ENCODE measurements at regions not wholly inside any gene's neighbourhood (a gene's known extent, or its start where the extent isn't known, plus 50 kb on each side); places are given as distances from the start of the nearest gene placed in this dataset.

GRCh38 chr6:95795927-95796326 is 218.6 kb downstream of the MANEA start:
- Histone ChIP-seq H3K4me1 (ENCODE audit: insufficient read depth, low read length) (no peaks in the 10 kb centered on the region), H3K9me3 (ENCODE audit: control insufficient read depth, insufficient read depth, low read length) (no peaks in the 10 kb centered on the region)

DNA sequence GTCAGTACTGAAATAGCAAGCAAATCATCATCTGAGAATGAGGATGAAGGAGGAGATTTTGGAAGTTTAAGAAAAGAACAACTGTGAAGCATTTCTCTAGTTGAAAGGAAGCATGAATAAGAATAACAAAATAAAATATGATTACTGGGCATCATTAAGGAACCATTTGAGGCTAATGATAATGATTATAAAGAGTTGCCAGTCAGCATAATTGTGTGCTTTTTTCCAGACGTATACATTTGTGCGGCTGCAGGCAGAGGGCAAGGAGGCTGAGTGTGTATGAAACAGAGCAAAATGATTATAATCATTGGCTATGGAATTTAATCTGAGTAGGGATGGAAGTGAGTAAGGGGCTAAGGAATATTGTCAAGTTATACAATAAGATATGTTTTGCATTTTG is 218.7 kb upstream of the FUT9 start:
- peaks cover 1% of the 10 kb centered on the region; the same call in 1 of the 2 replicates for H3K4me1 ChIP-seq (ENCODE audit: insufficient read depth, low read length)
- H3K9me3 ChIP-seq (ENCODE audit: control insufficient read depth, insufficient read depth, low read length): no peaks in the 10 kb centered on the region
- no peaks in the 10 kb centered on the region for H3K36me3 ChIP-seq (ENCODE audit: insufficient read depth, low read length)
- H3K9ac ChIP-seq (ENCODE audit: low read depth, low read length): no peak overlapping the region

More at GRCh38 chr6:95795927-95796326, 218.6 kb downstream of the MANEA start:
- no peaks in the 10 kb centered on the region for H3K36me3 ChIP-seq (ENCODE audit: insufficient read depth, low read length)
- no peak overlapping the region for H3K9ac ChIP-seq (ENCODE audit: low read depth, low read length)

- Histone ChIP-seq H3K9ac (ENCODE audit: low read depth, low read length) (no peak overlapping the region), H3K9me3 (ENCODE audit: control insufficient read depth, insufficient read depth, low read length) (no peaks in the 10 kb centered on the region), H3K36me3 (ENCODE audit: insufficient read depth, low read length) (no peaks in the 10 kb centered on the region), H3K4me1 (ENCODE audit: insufficient read depth, low read length) (peaks cover 14% of the 10 kb centered on the region; the same call in 1 of the 2 replicates)
These were observed 212.8 kb upstream of the FUT9 start for GRCh38 chr6:95802978-95803377.

GRCh38 chr6:95803889-95804288 is 211.9 kb upstream of the FUT9 start:
- Histone ChIP-seq H3K4me1 (ENCODE audit: insufficient read depth, low read length) (peaks cover 14% of the 10 kb centered on the region; the same call in 1 of the 2 replicates), H3K9me3 (ENCODE audit: control insufficient read depth, insufficient read depth, low read length) (no peaks in the 10 kb centered on the region), H3K36me3 (ENCODE audit: insufficient read depth, low read length) (no peaks in the 10 kb centered on the region), H3K9ac (ENCODE audit: low read depth, low read length) (no peak overlapping the region)

DNA sequence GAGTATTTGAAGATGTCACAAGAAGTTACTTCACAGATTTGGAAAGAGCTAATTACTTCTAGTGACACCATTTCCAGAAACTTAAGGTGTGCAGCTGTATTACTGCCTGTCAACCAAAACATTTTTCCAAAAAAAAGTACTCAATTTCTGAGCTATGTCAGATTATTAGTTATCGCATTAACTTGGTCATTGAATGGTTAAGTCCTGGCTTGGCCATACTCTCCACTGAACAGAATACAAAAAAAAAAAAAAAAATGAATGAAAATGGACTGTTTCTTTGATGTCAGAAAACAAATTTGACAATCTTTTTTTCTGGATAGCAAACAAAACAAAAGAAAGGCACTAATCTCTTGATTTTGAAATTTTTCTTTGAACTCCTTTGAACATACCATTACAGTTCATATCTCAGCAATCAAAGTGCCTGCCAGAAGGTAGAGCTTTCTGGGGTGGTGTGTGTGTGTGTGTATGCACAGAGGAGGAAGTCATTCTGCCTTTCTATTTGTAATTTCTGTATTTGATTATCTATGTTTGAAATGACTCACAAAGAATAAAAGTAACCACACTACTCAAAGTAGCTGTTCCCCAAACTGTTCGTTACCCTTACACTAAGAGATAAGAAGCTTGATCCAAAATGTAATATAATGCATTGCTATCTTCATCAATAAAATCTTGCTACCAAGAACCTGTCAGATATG is 210.8 kb upstream of the FUT9 start:
- H3K9me3 ChIP-seq (ENCODE audit: control insufficient read depth, insufficient read depth, low read length): no peaks in the 10 kb centered on the region
- H3K36me3 ChIP-seq (ENCODE audit: insufficient read depth, low read length): no peaks in the 10 kb centered on the region
- H3K4me1 ChIP-seq (ENCODE audit: insufficient read depth, low read length): peaks cover 14% of the 10 kb centered on the region; the same call in 1 of the 2 replicates
- no peak overlapping the region for H3K9ac ChIP-seq (ENCODE audit: low read depth, low read length)

DNA sequence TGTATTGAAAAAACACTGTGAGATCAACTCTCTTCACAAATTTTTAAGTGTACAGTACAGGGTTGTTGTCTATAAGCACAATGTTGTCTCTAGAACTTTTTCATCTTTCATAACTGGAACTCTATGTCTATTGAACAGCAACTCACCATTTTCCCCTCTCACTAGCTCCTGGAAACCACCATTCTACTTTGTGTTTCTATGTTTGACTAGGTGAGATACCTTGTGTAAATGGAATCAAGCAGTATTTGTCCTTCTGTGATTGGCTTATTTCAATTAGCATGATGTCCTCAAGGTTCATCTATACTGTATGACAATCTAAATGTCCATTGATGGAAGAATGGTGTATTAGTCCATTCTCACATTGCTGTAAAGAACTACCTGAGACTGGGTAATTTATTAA is 210.1 kb upstream of the FUT9 start:
- Histone ChIP-seq H3K9me3 (ENCODE audit: control insufficient read depth, insufficient read depth, low read length) (no peaks in the 10 kb centered on the region), H3K4me1 (ENCODE audit: insufficient read depth, low read length) (peaks cover 14% of the 10 kb centered on the region; the same call in 1 of the 2 replicates), H3K9ac (ENCODE audit: low read depth, low read length) (no peak overlapping the region), H3K36me3 (ENCODE audit: insufficient read depth, low read length) (no peaks in the 10 kb centered on the region)

DNA sequence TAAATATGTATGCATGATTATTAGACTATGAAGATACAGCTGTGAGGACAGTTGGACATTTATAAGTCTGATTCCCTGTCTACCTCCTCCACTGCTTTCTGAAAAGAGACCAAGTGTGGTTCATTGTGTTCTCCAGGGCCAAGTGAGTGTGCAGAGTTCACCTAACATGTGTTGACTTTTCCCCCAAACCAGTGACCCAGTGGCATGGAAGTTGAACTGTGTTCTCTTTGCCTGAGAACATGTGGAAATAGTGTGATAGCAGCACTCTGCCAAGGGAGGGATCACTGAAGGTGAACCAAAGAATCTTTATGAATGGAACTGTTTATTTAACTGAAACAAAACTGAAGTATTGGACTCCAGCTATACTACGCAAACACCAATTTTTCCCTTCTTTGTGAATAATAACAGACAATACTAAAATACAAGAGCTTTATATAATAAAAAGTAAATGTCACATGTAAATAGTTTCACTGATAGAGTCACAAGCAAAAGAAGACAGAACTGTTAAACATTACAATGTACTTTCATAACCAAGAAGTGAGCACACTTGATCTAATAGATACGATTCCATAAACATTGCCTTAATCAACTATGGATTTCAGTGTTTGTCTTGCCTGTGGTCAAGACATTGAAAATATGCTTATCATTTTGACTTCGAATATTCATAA is 200.3 kb upstream of the FUT9 start:
- Histone ChIP-seq H3K9ac (ENCODE audit: low read depth, low read length) (no peak overlapping the region), H3K36me3 (ENCODE audit: insufficient read depth, low read length) (no peaks in the 10 kb centered on the region), H3K9me3 (ENCODE audit: control insufficient read depth, insufficient read depth, low read length) (no peaks in the 10 kb centered on the region), H3K4me1 (ENCODE audit: insufficient read depth, low read length) (no peaks in the 10 kb centered on the region)

DNA sequence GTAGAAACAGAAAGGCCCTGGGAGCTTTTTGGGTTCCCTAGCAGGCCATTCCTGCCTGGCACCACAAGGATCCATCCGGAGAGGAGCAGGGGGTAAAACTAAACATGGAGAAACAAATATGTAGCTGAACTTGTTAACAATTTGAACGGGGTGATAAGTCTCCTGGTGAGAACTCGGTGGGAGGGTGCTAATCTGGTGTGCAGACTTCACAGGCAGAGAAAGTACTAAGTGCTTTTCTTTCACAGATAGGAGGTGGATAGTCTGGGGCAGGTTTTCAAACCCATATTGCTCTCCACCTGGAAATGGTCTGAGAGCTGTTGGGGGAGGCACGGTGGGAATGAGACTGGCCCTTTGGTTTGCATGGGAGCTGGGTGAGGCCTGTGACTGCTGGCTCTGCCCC is 196.3 kb upstream of the FUT9 start:
- Histone ChIP-seq H3K9me3 (ENCODE audit: control insufficient read depth, insufficient read depth, low read length) (no peaks in the 10 kb centered on the region), H3K4me1 (ENCODE audit: insufficient read depth, low read length) (no peaks in the 10 kb centered on the region), H3K9ac (ENCODE audit: low read depth, low read length) (no peak overlapping the region), H3K36me3 (ENCODE audit: insufficient read depth, low read length) (no peaks in the 10 kb centered on the region)

DNA sequence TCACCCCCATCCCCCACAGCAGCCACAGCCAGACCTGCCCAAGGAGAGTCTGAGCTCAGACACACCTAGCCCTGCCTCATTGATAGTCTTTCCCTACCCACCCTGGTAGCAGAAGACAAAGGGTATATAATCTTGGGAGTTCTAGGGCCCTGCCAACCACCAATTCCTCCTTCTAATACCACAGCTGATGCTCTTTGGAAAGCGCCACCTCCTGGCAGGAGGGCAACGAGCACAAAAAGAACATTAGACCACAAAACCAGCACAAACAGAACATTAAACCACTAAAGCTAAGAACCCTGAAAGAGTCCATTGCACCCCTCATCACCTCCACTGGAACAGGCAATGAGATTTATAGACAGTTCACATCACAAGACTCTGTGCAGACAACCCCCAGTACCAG is 195.8 kb upstream of the FUT9 start:
- Histone ChIP-seq H3K9ac (ENCODE audit: low read depth, low read length) (no peak overlapping the region), H3K36me3 (ENCODE audit: insufficient read depth, low read length) (no peaks in the 10 kb centered on the region), H3K9me3 (ENCODE audit: control insufficient read depth, insufficient read depth, low read length) (no peaks in the 10 kb centered on the region), H3K4me1 (ENCODE audit: insufficient read depth, low read length) (no peaks in the 10 kb centered on the region)

DNA sequence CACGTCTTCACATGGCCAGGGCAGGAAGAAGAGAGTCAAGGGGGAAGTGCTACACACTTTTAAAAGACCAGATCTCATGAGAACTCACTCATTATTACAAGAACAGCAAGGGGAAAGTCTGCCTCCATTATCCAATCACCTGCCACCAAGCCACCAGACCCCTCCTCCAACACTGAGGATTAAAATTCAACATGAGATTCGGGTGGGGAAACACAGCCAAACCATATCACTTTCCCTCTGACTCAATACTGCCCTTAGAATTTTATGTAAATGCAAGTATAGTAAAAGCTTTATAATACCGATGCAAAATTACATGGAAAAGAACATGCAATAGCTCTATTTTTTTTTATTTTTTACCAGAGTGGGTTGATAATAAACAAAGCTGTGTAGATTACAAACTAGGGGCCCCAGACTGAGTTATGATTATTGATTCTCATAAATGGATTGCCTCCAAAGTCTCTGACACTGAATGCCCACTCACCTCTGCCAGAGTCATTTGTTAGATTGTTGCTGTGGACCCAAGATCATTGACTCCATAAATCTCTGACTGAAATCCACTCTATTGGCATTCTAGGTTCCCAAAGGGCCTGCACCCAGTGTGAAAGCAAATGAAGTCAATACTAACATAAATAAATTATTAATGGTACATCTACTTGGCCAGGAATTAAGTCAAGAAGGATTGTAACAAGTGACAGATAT is 184.8 kb upstream of the FUT9 start:
- H3K36me3 ChIP-seq (ENCODE audit: insufficient read depth, low read length): no peaks in the 10 kb centered on the region
- H3K9ac ChIP-seq (ENCODE audit: low read depth, low read length): no peak overlapping the region
- H3K9me3 ChIP-seq (ENCODE audit: control insufficient read depth, insufficient read depth, low read length): no peaks in the 10 kb centered on the region
- H3K4me1 ChIP-seq (ENCODE audit: insufficient read depth, low read length): no peaks in the 10 kb centered on the region

DNA sequence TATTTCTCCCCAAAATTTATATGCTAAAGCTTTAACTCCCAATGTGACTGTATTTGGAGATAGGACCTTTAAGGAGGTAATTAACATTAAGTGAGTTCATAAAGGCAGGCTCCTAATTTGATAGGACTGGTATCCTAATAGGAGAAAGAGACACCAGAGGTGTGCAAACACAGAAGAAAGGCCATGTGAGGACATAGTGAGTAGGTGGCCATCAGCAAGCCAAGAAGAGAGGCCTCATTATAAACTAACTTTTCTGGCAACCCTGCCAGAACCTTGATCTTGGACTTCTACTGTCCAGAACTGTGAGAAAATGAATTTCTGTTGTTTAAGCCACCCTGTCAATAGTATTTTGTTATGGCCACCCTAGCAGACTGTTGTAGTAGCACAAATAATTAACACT is 177.9 kb upstream of the FUT9 start:
- H3K4me1 ChIP-seq (ENCODE audit: insufficient read depth, low read length): no peaks in the 10 kb centered on the region
- no peaks in the 10 kb centered on the region for H3K9me3 ChIP-seq (ENCODE audit: control insufficient read depth, insufficient read depth, low read length)
- H3K36me3 ChIP-seq (ENCODE audit: insufficient read depth, low read length): no peaks in the 10 kb centered on the region
- no peak overlapping the region for H3K9ac ChIP-seq (ENCODE audit: low read depth, low read length)

GRCh38 chr6:95841560-95841959 is 174.2 kb upstream of the FUT9 start:
- H3K9me3 ChIP-seq (ENCODE audit: control insufficient read depth, insufficient read depth, low read length): no peaks in the 10 kb centered on the region
- H3K36me3 ChIP-seq (ENCODE audit: insufficient read depth, low read length): no peaks in the 10 kb centered on the region
- no peak overlapping the region for H3K9ac ChIP-seq (ENCODE audit: low read depth, low read length)
- no peaks in the 10 kb centered on the region for H3K4me1 ChIP-seq (ENCODE audit: insufficient read depth, low read length)

DNA sequence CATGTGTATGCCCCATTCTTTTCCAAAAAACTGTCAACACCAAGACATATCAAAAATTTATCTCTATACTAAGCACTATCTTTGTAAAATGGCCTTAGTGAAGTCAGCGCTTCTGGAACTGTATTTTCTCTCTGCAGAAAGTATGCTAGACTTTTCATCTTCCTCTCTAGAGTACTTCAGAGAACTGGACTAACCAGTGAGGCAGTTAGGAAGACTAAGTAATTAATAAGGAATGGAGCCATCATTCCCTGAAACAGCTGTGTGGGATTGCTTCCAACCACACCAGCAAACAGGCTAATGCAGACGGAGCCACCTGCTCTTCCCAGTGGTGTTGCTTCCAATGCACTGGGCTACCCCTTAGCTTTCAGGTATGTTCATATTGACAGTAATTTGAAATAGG is 169.1 kb upstream of the FUT9 start:
- Histone ChIP-seq H3K36me3 (ENCODE audit: insufficient read depth, low read length) (no peaks in the 10 kb centered on the region), H3K9me3 (ENCODE audit: control insufficient read depth, insufficient read depth, low read length) (no peaks in the 10 kb centered on the region), H3K9ac (ENCODE audit: low read depth, low read length) (no peak overlapping the region), H3K4me1 (ENCODE audit: insufficient read depth, low read length) (no peaks in the 10 kb centered on the region)

DNA sequence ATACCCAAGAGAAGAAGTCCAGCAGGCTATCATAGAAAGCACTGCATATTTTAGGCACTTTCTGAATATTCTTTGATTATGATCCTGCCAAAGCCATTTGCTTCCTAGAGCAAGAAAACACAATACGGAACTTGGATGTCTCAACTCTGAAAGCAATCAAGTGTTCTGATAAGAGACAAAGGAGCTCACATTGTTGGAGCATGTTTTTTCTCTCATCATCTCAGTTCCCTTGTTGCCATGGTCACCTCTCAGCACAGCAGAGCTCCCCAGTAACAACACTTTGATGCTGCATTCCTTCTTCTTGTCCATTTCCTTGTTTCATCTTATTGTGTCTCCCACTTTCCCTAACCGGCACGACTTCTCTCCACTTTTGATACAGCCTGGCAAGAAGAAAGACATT is 168.7 kb upstream of the FUT9 start:
- no peaks in the 10 kb centered on the region for H3K9me3 ChIP-seq (ENCODE audit: control insufficient read depth, insufficient read depth, low read length)
- H3K4me1 ChIP-seq (ENCODE audit: insufficient read depth, low read length): no peaks in the 10 kb centered on the region
- H3K9ac ChIP-seq (ENCODE audit: low read depth, low read length): no peak overlapping the region
- no peaks in the 10 kb centered on the region for H3K36me3 ChIP-seq (ENCODE audit: insufficient read depth, low read length)

- H3K36me3 ChIP-seq (ENCODE audit: insufficient read depth, low read length): no peaks in the 10 kb centered on the region
- H3K9me3 ChIP-seq (ENCODE audit: control insufficient read depth, insufficient read depth, low read length): no peaks in the 10 kb centered on the region
- no peak overlapping the region for H3K9ac ChIP-seq (ENCODE audit: low read depth, low read length)
- H3K4me1 ChIP-seq (ENCODE audit: insufficient read depth, low read length): no peaks in the 10 kb centered on the region
These were observed 167.1 kb upstream of the FUT9 start for GRCh38 chr6:95848717-95849116.

All from ES-I3 (cell line).